HG03521 (cell line): ENCODE measurements at regions not wholly inside any gene's neighbourhood (a gene's known extent, or its start where the extent isn't known, plus 50 kb on each side); places are given as distances from the start of the nearest gene placed in this dataset.

Experiments used
- ATAC-seq: cut with Tn5 transposase; IDR thresholded peaks from one replicate; pipeline ENCODE4 v1.9.1; 2021; ENCODE audit warnings: mild to moderate bottlenecking, moderate library complexity; ENCODE audit not compliant: unreplicated experiment

DNA sequence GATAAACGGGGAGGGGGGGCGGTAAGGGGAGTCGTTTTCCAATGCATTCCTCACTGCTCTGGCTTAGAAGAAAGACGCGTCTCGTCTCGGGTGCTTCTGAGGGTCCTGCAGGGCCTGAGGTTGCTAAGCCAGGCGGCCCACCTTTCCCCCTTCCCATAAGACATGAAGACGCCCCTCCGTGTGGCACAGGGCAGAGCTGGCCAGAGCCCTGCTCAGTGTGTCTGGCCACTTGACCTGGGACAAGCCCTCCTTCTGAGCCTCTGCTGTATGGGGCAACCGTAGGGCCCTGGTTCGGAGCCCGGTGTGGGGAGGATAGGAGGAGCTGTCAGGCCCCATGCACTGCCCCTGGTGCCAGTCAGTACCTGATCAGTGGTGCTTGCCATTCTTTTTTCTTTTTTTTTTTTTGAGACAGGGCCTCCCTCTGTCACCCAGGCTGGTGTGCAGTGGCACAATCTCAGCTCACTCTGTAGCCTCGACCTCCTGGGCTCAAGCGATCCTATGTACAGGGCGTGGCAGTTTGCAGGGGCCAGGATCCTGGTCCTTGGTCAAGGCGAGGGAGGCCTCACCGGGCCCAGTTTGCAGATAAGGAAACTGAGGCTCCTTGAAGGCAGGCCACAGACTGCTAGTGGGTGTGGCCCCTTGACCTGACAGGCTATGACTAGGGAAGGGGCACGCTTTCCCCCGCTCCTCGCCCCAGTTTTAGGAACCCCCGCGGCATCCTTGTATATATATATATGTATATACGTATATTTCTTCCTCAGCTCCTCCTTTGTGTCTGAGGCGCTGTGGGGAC lies 172.3 kb upstream of the IER5L start:
- no peak for ATAC-seq

DNA sequence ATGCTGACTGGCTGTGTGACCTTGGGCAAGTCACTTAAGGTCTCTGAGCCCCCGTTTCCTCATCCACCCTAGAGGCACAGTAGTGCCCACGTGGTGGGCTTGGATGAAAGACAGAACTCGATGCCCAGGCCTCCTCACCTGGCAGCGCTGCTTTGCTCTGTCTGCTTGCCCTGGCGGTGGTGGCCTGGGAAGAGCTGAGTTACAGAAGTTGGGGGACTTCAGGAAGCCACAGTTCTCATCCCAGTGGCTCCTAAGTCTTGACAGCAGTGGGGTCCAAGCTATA lies 171.5 kb upstream of the IER5L start:
- no peak for ATAC-seq

DNA sequence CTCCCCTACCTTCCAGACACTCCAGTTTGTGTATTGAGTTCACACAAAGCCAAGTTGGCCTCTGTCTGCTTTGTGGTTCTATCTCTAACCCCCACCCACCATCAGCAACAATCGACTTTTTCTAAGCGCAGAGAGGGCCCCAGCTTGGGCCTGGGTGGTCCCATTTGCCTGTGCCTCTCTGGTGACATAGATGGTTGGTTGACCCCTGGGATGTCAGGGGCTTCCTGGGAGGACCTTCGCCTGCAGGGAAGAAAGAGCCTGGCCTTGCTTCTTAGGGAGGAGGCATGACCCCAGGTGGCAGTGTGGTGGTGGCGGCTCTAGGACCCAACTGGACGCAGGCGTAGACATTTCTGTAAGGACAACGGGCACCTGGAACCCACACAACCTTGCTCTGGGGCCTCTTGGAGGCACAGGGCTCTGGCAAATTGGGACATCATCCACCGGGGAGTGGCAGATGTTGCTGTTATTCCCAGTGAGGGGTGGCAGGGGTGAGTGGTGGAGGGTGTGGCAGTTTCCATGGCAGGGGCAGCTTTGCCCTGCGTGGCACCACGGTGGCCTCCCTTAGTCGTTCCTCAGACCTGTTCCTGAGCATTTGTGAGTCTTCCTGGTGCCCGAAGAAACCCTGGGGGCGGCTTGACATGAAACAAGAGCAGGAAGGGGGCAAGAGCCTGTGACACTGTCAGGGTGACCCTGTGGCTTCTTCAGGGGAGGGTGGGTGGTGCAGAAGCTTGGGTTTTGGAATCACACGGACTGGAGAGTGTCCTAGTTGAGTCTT lies 171.0 kb upstream of the IER5L start:
- no peak for ATAC-seq

DNA sequence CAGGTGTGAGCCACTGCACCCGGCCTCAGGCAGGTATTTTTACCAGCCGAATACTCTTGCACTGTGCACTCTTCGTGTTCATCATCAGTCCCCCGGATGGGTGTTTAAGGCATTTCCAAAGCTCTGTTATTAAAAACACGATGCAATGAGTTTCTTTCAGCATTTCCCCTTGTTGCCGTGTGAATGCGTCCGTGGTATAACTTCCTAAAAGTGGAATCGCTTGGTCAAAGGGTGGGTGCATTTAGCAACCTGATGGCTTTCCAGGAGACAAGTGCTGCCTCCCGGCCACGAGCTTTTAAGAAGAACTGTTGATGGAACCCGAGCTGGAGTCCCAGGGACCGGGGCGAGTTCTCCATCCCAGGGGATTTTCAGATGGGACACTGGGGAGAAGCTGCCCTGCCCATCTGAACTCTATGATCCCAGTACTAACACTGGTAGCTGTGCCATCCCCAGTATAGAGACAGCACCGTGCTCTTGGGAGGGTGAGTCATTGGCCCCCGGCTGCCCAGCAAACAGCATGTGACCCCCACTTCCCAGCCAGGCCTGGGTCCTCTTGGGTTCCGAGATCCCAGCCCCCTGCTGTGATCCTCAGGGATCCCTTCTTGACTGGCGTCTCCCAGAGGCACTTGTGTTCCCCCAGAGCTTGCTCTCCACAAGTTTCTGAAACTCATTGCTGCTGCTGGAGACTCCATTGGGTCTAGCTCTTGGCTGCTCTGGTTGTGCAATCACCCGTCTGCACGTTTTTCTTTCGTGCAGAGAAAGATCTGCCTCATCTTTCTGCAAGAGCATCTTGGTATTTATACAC lies 169.5 kb upstream of the IER5L start:
- ATAC-seq = no peak

DNA sequence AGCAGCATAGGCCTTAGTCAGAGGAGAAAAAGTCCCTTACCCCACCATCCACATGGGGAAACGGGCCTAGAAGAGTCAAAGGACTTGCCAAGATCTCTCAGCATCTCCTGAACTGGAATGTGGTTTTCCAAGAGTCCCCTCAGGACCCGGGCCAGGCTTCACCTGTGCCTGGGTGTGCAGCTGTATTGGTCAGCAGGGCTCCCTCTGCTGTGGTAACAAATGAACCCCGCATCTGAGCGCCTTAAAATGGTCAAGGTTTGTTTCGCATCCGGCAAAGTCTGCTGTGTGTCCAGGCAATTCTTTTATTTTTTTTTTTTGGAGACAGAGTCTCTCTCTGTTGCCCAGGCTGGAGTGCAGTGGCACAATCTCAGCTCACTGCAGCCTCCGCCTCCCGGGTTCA lies 168.0 kb upstream of the IER5L start:
- ATAC-seq = no peak

DNA sequence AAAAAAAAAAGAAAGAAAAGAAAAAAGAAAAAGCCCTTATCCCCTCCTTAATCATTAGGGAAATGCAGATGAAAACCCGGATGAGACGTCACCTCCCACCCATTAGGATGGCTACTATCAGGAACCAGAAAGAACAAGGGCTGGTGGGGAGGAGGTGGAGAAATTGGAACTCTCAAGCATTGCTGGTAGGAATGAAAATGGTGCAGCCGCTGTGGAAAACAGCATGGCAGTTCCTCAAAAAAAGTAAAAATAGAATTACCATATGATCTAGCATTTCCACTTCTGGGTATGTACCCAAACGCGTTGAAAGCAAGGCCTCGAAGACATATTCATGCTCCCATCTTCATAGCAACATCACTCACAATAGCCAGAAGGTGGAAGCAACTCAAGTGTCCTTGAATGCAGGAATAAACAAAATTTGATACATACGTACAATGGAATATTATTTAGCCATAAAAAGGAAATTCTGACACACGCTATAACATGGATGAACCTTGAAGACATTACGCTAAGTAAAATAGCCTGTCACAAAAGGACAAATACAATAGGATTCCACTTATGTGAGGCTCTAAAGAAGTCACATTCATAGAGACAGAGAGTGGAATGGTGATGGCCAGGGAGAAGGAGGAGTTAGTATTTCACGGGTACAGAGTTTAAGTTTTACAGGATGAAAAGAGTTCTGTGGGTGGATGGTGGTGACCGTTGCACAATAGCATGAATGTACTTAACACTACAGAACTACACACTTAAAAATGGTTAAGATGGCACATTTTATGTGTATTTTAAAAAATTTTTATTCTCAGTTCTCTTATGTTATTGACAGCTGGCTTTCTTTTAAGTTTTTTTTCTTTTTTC lies 166.8 kb upstream of the IER5L start:
- no peak for ATAC-seq

DNA sequence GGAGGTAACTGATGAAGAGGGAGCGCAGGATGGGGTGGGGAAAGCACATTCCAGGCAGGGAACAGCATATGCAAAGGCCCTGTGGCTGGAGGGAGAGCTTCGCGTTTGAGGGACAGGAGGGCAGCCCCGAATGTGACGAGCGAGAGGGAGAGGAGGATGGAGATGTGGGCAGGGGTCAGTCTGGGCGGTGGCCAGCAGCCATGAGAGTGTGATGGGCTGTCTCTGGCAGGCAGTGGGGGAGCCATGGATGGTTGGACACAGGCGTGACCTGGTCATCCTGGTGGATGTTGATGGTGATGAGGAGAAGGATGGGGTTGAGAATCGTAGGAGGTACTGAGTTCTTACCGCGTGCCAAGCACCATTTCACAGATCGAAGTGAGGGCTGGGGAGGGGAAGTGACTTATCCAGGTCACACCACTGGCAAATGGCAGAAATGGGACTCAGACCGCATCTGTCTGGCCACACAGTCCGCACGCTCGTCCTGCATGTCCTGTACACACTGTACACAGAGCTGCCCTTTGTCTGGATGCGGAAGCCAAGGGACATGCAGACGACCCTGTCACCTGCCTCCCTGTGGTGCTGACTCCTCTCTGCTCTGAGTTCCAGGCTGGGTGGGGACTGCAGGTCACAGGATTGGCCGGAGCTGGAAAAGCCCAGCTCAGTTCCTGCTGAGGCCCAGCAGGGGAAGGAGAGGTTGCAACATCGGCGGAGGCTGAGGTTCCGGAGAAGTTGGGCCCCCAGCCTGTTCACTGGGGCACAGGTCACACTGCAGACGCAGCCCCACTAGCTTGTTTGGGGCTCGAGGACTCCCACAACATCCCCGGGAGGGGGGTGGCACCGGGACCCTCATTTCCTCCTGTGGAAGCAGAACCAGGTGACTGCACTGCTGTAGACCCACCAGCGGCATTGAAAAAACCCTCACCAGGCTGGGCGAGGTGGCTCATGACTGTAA lies 165.6 kb upstream of the IER5L start:
- ATAC-seq = no peak

DNA sequence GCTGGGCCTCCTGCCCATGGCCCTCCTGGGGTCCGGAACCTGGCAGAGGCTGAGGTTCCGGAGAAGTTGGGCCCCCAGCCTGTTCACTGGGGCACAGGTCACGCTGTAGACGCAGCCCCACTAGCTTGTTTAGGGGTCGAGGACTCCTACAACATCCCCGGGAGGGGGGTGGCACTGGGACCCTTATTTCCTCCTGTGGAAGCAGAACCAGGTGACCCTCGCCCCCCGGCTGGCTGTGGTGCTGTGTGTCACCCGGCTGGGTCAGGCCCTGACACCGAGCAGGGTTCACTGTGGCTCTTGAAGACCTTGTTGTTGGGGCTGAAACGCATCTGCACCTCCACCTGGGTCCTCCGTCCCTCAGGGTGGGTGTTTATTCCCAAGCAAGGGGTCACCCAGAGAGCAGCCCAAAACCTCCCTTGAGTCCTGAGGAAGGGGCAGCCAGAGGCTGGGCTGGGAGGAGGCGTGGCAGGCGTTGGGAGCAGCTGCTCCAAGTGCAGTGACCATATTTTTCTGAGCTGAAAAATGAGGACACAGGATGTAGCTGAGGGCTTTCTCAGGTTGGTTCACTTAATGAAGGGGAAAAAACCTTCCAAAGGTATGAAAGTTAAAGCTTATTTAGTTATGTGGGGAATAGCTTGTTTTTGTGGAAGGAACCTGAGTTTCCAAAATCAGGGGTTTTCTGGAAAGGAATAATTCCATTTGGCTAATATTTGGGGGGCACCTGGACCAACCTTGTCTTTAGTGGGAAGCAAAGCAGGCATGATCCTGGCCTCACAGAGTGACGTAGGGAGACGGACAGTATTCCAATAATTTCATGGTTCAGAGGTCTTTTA lies 164.7 kb upstream of the IER5L start:
- ATAC-seq = no peak

DNA sequence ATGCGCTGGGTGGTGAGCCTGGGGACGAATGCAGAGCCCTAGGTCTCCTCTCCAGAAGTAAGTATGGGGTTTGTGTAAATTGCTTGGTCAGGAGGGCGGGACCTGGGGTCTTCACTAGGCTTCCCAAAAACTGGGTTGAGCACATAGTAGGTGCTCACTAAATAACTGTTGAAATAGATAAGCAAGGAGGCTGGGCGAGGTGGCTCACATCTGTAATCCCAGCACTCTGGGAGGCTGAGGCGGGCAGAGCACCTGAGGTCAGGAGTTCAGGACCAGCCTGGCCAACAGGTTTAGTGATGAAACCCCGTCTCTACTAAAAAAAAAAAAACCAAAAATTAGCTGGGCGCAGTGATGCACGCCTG lies 163.9 kb upstream of the IER5L start:
- no peak for ATAC-seq

DNA sequence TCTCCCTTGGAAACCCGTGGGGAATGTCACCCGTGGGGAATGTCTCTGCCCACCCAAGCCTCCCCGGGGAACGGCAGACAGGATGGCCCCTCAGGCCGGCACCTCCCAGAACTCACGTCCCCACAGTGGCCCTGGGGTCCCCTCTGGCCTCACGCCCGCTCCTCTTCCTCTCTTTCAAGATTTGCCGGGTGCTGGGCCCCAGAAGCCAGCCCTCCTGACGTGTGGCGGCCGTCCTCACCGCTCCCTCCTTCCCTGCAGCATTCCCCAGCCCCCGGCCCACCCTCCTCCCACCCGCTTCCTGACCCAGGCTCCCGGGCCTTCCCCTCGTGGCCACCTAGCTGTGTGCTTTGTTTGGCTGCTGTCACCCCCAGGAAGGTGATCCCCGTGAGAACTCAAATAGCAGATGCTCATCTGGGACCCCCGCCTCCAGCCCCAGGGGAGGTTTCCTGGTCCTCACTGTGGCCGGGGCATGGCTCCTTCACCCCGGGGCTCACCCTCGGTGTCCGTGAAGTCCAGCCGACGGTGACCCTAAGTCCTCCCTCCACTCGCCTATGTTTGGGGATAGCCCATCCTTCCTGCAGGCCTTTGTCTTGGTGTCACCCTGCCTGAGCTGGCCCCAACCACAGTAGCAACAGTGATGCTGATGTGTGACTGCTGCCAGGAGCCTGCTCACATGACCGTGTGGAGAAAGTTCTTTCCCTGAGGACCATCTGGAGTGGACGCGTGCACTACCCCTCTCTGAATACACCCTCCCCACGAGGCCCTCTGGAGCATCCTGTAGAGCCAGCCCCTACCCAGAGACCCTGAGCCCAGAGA lies 163.3 kb upstream of the IER5L start:
- no peak for ATAC-seq

DNA sequence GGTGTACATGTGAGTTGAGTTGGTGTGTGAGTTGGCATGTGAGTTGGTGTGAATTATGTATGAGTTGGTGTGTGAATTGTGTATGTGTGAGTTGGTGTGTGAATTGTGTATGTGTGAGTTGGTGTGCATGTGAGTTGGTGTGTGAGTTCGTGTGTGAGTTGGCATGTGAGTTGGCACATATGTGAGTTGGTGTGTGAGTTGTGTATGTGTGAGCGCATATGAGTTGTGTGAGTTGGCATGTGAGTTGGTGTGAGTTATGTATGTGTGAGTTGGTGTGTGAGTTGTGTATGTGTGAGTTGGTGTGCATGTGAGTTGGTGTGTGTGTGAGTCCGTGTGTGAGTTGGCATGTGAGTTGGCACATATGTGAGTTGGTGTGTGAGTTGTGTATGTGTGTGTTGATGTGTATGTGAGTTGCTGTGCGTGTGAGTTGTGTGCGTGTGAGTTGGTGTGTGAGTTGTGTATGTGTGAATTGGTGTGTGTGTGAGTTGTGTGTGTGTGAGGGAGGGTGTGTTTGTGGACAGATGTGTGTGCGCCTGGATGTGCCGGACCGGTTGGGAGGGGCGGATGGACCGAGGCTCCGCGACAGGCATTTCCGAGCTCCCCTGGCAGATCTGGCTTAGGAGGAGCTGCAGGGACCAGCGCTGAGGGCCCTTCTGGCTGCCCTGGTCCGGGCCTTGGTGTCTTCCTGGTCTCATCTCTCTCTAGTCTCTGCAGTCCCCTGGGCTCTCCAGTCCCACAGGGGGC lies 162.5 kb upstream of the IER5L start:
- no peak for ATAC-seq

DNA sequence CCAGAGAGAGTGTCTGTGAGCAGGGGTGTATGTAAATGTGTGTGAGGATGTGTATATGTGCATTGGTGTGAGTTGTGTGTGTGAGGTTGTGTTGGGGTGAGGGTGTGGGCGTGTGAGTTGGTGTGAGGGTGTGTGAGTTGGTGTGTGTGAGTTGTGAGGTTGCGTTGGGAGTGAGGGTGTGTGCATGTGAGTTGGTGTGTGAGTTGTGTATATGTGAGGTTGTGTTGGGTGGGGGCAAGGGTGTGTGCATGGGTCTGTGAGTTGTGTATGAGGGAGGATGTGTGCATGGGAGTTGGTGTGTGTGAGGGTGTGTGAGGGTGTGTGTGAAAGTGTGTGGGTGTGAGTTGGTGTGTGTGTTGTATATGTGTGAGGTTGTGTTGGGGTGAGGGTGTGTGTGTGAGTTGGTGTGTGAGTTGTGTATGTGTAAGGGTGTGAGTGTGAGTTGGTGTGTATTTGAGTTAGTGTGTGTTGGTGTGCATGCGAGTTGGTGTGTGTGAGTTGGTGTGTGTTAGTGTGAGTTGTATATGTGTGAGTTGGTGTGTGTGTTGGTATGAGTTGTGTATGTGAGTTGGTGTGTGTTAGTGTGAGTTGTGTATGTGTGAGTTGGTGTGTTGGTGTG lies 161.6 kb upstream of the IER5L start:
- ATAC-seq = no peak

DNA sequence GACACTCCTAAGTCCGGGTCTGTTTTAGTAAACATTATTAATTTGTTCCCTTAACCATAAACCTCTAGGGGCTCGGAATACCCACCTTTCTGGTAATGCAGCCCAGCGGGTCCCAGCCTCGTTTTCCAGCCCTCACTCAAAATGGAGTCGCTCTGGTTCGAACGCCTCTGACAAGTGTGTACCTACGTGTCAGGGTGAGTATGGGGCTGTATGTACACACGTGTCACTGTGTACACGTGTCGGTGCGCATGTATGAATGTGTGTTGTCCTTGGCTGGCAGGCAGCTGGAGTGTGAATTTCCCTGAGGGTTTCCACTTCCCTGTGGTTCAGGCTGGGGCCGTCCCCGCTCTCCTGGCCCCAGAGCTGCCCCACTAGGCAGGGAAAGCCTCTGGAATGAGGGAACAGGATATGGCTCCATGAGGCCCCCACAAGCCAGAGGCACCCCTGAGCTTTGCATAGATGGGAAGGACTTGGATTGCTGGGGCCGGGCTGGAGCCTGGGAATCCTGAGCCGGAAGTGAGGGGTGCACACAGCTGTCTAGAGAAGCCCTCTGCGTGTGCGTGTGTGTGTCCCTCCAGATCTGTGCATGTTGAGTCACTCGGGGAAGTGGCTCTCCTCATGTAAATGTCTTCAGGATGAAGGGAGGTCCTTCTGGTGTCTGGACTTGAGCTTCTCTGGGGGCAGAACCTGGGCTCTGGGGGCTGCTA lies 160.8 kb upstream of the IER5L start:
- no peak for ATAC-seq

DNA sequence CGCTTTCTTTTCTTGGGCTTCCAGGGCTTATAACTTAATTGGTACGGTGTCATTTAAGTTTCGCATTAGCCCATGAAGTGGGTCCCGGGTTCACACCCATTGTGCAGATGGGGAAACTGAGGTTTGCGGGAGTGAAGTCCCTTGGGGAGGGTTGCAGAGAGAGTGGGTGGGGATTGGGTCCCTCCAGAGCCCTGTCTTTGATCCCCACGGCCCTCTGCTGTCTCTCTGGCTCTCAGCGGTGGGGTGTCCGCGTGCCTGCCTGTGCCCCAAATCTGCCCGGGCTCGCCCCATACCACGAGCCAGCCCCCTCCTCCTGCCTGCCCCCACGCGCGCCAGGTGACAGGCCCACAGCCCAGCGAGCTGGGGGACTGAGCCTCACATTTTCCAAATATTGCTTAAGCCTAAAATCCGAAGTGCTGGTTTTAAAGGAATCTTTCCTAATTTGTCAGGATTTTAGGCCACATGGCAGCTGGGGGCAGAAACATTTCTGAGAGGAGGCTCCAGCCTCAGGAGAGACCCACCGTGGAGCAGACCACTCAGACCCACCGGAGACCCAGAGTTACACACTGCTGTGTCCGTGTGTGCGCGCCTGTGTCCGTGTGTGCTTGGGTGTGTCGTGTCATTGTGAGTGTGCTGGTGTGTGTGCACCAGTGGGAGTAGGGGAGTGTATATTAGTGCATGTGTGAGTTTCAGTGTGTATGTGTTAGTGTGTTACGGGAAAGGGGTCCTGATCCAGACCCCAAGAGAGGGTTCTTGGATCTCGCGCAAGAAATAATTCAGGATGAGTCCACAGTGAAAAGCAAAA lies 159.5 kb upstream of the IER5L start:
- ATAC-seq = no peak

DNA sequence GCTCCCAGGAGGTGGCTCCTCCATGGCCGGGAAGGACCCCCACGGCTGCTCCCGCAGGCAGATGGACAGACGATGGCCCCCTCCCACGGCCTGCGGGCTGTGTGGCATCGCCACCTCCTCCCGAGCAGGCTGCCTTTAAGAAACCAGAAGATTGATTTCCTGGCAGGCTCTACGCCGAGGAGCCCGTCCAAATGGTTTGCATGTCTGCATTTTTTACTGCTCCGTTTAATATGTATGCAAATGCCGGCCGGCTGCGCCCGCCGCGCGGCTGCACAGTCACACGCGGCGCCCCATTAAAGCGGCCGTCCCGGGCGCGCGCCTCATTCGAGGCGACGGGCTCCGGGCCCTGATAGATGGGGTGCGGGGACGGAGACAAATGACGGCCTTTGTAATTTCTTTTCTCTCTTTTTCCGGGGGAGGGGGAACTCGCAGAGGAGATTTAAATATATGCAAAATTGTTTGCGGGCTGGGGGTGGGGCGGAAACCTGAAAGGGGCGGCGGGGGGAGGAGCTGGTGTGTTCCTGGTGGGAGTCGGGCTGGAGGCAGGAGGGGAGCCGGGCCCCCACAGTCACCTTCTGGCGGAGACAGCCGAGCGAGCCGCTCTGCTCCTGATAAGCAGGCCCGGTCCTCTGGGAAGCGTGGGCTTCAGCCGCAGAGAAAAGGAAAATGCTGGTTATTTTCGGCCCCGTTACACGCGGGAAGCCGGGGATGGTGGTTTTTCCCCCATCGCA lies 158.7 kb upstream of the IER5L start:
- ATAC-seq = no peak
